Adipocyte (in vitro differentiated cells): ENCODE measurements at regions not wholly inside any gene's neighbourhood (a gene's known extent, or its start where the extent isn't known, plus 50 kb on each side); places are given as distances from the start of the nearest gene placed in this dataset.

Source experiments
- DNase-seq: peaks from one replicate; pipeline ENCODE4 v3.0.0-alpha.2; 2015; ENCODE audit warnings: low read depth
- H3K27me3 ChIP-seq: replicated peaks from 2 replicates; pipeline ENCODE4 v1.7.0; 2013; ENCODE audit warnings: mild to moderate bottlenecking, low read length, moderate library complexity; ENCODE audit not compliant: control insufficient read depth, insufficient read depth
- H3K36me3 ChIP-seq: 2 replicates; pipeline ENCODE4 v1.7.0; 2013; ENCODE audit warnings: low read length, mild to moderate bottlenecking, moderate library complexity; ENCODE audit not compliant: control insufficient read depth, insufficient read depth, severe bottlenecking
- H3K4me1 ChIP-seq: 2 replicates; pipeline ENCODE4 v1.7.0; 2013; ENCODE audit warnings: mild to moderate bottlenecking, low read length, moderate library complexity; ENCODE audit not compliant: control insufficient read depth, insufficient read depth
- H3K4me3 ChIP-seq: 2 replicates; pipeline ENCODE4 v1.7.0; 2013; ENCODE audit warnings: mild to moderate bottlenecking, low read length, moderate library complexity
- H3K9ac ChIP-seq: 2 replicates; pipeline ENCODE4 v1.7.0; 2013; ENCODE audit warnings: mild to moderate bottlenecking, low read length, moderate library complexity
- H3K9me3 ChIP-seq: 2 replicates; pipeline ENCODE4 v1.7.0; 2013; ENCODE audit warnings: mild to moderate bottlenecking, low read length, moderate library complexity; ENCODE audit not compliant: control insufficient read depth

- no peak for DNase-seq
- Histone ChIP-seq H3K4me3 (no peak overlapping the region), H3K27me3 (no peaks in the 10 kb centered on the region), H3K4me1 (peaks cover 36% of the 10 kb centered on the region), H3K36me3 (no peaks in the 10 kb centered on the region), H3K9me3 (no peaks in the 10 kb centered on the region), H3K9ac (no peak overlapping the region)
These were observed 267.7 kb downstream of the FAM76B start for GRCh38 chr11:95521862-95522261.

DNA sequence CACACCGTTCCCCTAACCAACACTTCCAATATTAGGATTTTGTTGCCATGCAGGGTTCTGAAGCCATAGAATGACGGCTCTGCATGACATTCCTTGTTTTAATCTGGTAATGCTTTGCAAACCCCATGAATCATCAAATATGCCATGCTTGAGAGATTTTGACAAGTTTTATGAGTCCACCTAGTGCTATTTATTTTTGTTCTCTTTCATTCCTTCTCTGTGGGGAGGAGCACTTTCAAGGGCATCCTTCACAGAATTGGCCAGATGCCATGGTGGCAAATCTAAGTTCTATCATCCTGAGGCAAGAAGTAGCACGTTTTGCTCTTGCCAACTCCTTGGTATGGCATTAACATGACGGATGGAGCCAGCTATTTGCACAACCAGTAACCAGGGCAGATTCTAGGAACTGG is 268.4 kb downstream of the FAM76B start:
- peak; percentile 71 for DNase-seq
- Histone ChIP-seq H3K9me3 (no peaks in the 10 kb centered on the region), H3K4me3 (no peak overlapping the region), H3K9ac (no peak overlapping the region), H3K27me3 (no peaks in the 10 kb centered on the region), H3K4me1 (peaks cover 43% of the 10 kb centered on the region), H3K36me3 (no peaks in the 10 kb centered on the region)

DNA sequence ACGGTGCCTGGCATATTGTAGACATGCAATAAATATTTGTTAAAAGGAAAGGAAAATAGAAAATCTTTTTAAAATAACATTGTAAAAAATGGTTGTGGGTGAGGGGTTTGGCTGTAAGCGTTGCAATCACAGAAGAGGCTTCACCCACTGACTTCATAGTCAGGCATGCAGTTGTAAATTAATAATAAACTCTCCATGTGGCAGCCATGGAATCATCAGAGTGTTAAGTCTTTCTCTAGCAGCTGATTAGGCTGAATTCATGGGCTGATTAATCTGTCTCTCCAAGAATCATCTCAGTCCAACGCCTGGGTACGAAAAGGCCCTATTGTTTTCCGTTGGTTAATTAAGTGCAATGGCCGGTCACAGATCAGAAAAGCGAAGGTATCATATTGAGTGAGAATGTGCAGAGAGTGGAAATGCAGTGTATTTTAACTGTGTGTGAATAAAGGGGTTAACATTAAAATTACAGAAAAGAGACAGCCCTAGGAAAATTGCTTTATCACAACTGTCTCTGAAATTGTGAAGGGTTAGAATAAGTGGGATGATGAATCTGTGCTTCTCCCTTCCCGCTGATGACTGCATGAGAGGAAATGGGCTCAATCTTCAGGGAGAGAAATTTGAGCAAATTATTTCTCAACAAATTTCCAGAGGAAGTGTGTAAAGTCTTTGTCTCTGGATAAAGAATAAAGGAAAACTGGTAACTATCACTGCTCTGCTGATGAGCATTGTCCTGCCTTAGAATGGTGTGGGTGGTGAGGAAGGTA is 269.0 kb downstream of the FAM76B start:
- no peak overlapping the region for H3K9ac ChIP-seq
- no peak overlapping the region for H3K4me3 ChIP-seq
- no peaks in the 10 kb centered on the region for H3K27me3 ChIP-seq
- peaks cover 46% of the 10 kb centered on the region for H3K4me1 ChIP-seq
- peak; percentile 22 for DNase-seq
- no peaks in the 10 kb centered on the region for H3K9me3 ChIP-seq
- no peaks in the 10 kb centered on the region for H3K36me3 ChIP-seq

DNA sequence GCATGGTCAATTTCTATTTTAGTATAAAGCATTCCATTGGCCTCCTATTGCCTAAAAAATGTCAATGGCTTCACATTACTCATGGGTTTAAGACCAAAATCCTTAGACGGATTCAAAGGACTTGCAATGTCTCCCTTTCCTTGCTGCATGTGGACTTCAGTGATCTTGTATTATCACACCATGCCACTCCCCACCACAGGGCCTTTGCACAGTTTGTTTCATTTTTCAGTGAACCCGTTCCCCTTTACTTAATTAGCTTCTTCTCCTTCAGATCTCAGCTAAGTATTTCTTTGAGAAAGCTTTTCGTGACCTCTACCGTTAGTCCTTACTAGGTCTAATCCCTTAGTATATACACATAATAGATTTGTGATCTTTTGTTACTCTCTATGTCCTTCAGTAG is 269.7 kb downstream of the FAM76B start:
- Histone ChIP-seq H3K9ac (no peak overlapping the region), H3K27me3 (no peaks in the 10 kb centered on the region), H3K4me3 (no peak overlapping the region), H3K4me1 (peaks cover 52% of the 10 kb centered on the region), H3K36me3 (no peaks in the 10 kb centered on the region), H3K9me3 (no peaks in the 10 kb centered on the region)
- DNase-seq = no peak

DNA sequence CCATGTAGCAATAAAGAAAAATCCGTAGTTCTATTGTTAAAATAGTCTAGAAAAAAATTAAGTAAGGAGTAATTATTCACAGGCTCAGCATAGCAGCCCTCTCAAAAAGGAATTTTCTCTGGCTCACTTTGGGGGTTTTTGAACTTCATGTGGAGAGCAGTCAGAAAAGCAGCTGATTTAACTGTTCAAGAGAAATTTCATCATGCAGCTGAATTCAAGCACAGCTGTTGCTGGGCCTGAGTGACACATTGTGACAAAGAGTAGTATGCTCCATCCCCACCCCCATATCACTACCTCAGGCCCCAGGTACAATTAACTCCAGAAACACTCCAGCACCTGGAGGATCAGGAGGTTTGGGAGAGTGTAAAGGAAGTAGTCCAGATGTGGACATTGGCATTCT is 272.1 kb downstream of the FAM76B start:
- Histone ChIP-seq H3K4me1 (peaks cover 65% of the 10 kb centered on the region), H3K36me3 (no peaks in the 10 kb centered on the region), H3K27me3 (no peaks in the 10 kb centered on the region), H3K4me3 (no peak overlapping the region), H3K9ac (no peak overlapping the region), H3K9me3 (no peaks in the 10 kb centered on the region)
- DNase-seq = peak; percentile 60

DNA sequence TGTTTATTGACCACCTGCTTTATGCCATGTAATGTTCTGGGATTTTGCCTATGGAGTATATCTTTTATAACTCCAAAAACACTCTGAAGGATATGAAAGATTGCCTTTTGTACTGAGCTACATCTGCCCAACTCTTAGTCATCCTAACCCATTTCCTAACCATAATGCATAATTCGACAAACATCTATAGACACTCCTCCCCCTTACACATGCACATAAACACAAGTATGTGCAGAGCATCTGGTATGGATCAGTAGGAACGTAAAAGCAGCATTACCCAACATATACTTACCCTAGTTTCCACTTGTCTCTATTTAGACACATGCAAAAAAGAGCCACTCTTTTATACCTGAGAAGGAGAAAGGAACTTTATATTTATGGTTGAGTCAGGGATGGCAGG is 272.8 kb downstream of the FAM76B start:
- peak; percentile 86 for DNase-seq
- Histone ChIP-seq H3K9ac (no peak overlapping the region), H3K4me3 (no peak overlapping the region), H3K27me3 (no peaks in the 10 kb centered on the region), H3K9me3 (no peaks in the 10 kb centered on the region), H3K4me1 (peaks cover 69% of the 10 kb centered on the region), H3K36me3 (no peaks in the 10 kb centered on the region)

- no peak overlapping the region for H3K9ac ChIP-seq
- DNase-seq = no peak
These were observed 273.4 kb downstream of the FAM76B start for GRCh38 chr11:95516175-95516574.

DNA sequence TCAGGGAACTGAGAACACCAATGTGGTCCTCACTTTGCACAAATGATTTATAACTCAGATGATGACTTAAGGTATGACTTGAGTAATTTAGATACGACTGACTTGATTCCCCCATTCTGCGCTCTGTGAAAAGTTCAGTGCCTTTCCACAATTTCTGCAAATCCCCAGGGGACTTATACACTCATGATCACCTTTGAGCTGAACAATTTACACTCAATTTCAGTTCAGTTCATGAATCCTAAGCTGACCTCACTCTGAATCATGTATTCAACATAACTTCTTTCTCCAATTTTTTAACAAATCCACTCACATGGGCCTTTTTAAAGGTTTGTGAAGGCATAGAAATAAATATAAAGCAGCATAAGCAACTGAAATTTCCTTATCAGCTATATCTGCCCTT is 274.2 kb downstream of the FAM76B start:
- Histone ChIP-seq H3K27me3 (no peaks in the 10 kb centered on the region), H3K9me3 (no peaks in the 10 kb centered on the region), H3K4me1 (peaks cover 65% of the 10 kb centered on the region), H3K36me3 (no peaks in the 10 kb centered on the region), H3K4me3 (no peak overlapping the region), H3K9ac (no peak overlapping the region)
- no peak for DNase-seq

More at GRCh38 chr11:95516175-95516574, 273.4 kb downstream of the FAM76B start:
- H3K9me3 ChIP-seq = no peaks in the 10 kb centered on the region
- H3K4me1 ChIP-seq = peaks cover 72% of the 10 kb centered on the region
- no peaks in the 10 kb centered on the region for H3K36me3 ChIP-seq
- H3K4me3 ChIP-seq = no peak overlapping the region
- H3K27me3 ChIP-seq = no peaks in the 10 kb centered on the region

GRCh38 chr11:95514416-95515110 is 275.0 kb downstream of the FAM76B start:
- Histone ChIP-seq H3K9me3 (no peaks in the 10 kb centered on the region), H3K9ac (no peak overlapping the region), H3K27me3 (no peaks in the 10 kb centered on the region), H3K4me1 (peaks cover 64% of the 10 kb centered on the region), H3K4me3 (no peak overlapping the region), H3K36me3 (no peaks in the 10 kb centered on the region)
- no peak for DNase-seq

GRCh38 chr11:95512682-95513081 is 276.9 kb downstream of the FAM76B start:
- Histone ChIP-seq H3K9me3 (no peaks in the 10 kb centered on the region), H3K27me3 (no peaks in the 10 kb centered on the region), H3K4me1 (peaks cover 49% of the 10 kb centered on the region), H3K9ac (peak overlapping the region; percentile 80), H3K36me3 (no peaks in the 10 kb centered on the region), H3K4me3 (peak overlapping the region; percentile 62)
- peak; percentile 95 for DNase-seq

DNA sequence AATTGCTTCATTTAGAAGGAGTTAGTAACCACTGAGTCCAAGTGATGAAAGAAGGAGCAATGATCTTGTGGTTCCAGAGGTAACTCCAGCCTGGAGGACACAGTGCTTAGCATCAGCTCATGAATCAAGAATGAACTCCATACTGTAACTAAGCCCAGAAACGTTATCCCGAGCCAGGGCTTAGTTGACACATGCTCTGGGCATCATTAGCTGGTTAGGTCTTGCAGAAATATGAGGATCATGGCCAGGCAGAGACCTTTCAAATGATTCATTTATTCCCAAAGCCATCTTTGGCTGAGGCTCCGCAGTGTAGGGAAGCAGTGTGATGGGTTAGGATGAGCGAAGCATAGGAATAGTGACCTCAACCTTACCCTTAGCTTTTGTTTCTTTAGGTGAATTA is 277.4 kb downstream of the FAM76B start:
- DNase-seq = peak; percentile 82
- no peaks in the 10 kb centered on the region for H3K27me3 ChIP-seq
- H3K9me3 ChIP-seq = no peaks in the 10 kb centered on the region
- H3K36me3 ChIP-seq = no peaks in the 10 kb centered on the region
- peaks cover 45% of the 10 kb centered on the region for H3K4me1 ChIP-seq
- peak overlapping the region; percentile 62 for H3K4me3 ChIP-seq
- peak overlapping the region; percentile 80 for H3K9ac ChIP-seq
